ENCODE measurements at regions not wholly inside any gene's neighbourhood (a gene's known extent, or its start where the extent isn't known, plus 50 kb on each side); places are given as distances from the start of the nearest gene placed in this dataset.

GRCh38 chr22:22068025-22068424, 85.4 kb upstream of the TOP3B start:
- no peak for TF ChIP-seq CTCF (IDR thresholded peaks at IDR 0.05; ENCODE audit: low read length)
- TF ChIP-seq EZH2 (IDR thresholded peaks at IDR 0.05; ENCODE audit: borderline replicate concordance, low read length): no peak

Data from OCI-LY1 (cell line).